SK-N-SH (cell line): ENCODE measurements at regions not wholly inside any gene's neighbourhood (a gene's known extent, or its start where the extent isn't known, plus 50 kb on each side); places are given as distances from the start of the nearest gene placed in this dataset.

Source experiments
- CTCF ChIA-PET: fragments of 300-600, 350-600 bp; formaldehyde crosslinking; extraction: SDS; loops from one replicate; lab custom pipeline; 2021; lab: Yijun Ruan, JAX
- POLR2A ChIA-PET: fragments of 350-600 bp; sonication (Branson Sonifier 250); formaldehyde crosslinking; extraction: SDS; loops from one replicate; lab custom pipeline; 2020; ENCODE audit warnings: antibody characterized with exemption, inconsistent platforms; lab: Yijun Ruan, JAX
- DNase-seq: peaks from one replicate; pipeline ENCODE4 v3.0.0; 2012
- H2AFZ ChIP-seq: fragments of 200-600 bp; sonication (generic); 2 replicates; pipeline ENCODE4 v1.8.1; 2016; ENCODE audit warnings: antibody characterized with exemption, mild to moderate bottlenecking, low read depth
- H3F3A ChIP-seq: fragments of 200-600 bp; sonication (generic); replicated peaks from 2 replicates; pipeline ENCODE3; 2016; ENCODE audit warnings: antibody characterized with exemption, mild to moderate bottlenecking; ENCODE audit not compliant: insufficient read depth
- H3K27ac ChIP-seq, 2 experiments: fragments of 200-500 bp in 1 of 2; fragments of 200-600 bp in 1 of 2; sonication (Bioruptor generic) in 1 of 2; sonication (generic), shearing (Covaris generic) in 1 of 2; 2 replicates each; pipeline versions ENCODE4 v1.5.1 to v1.6.1; 2014 to 2016; ENCODE audit warnings: low read depth in 2 of 2, inconsistent platforms in 1 of 2, low read length in 1 of 2, mild to moderate bottlenecking in 1 of 2, mixed read lengths in 1 of 2
- H3K27me3 ChIP-seq: fragments of 200-600 bp; sonication (generic), shearing (Covaris generic); 2 replicates; pipeline ENCODE4 v1.6.1; 2016; ENCODE audit warnings: mixed run types; ENCODE audit not compliant: insufficient read depth
- H3K36me3 ChIP-seq, 2 experiments: fragments of 200-500 bp in 1 of 2; fragments of 200-600 bp in 1 of 2; sonication (Bioruptor generic) in 1 of 2; sonication (generic) in 1 of 2; replicated peaks in 1 of 2; 2 replicates each; pipeline versions ENCODE3 to v1.5.1; 2014 to 2016; ENCODE audit warnings: low read length in 1 of 2, mild to moderate bottlenecking in 1 of 2; ENCODE audit not compliant: insufficient read depth in 2 of 2, control insufficient read depth in 1 of 2
- H3K4me1 ChIP-seq, 2 experiments: fragments of 200-500 bp in 1 of 2; fragments of 200-600 bp in 1 of 2; sonication (Bioruptor generic) in 1 of 2; sonication (generic), shearing (Covaris generic) in 1 of 2; 2 replicates each; pipeline versions ENCODE4 v1.5.1 to v1.6.1; 2014 to 2016; ENCODE audit warnings: low read depth in 1 of 2, low read length in 1 of 2, mixed run types in 1 of 2; ENCODE audit not compliant: insufficient read depth in 2 of 2, control insufficient read depth in 1 of 2
- H3K4me2 ChIP-seq: fragments of 200-600 bp; sonication (generic), shearing (Covaris generic); 2 replicates; pipeline ENCODE4 v1.6.1; 2017; ENCODE audit warnings: mixed run types
- H3K4me3 ChIP-seq, 2 experiments: fragments of 200-500 bp in 1 of 2; fragments of 200-600 bp in 1 of 2; sonication (Bioruptor generic) in 1 of 2; sonication (generic), shearing (Covaris generic) in 1 of 2; 2 replicates each; pipeline versions ENCODE4 v1.5.1 to v1.8.1; 2014 to 2016; ENCODE audit warnings: low read depth in 2 of 2, inconsistent platforms in 1 of 2, low read length in 1 of 2, mild to moderate bottlenecking in 1 of 2, mixed read lengths in 1 of 2, moderate library complexity in 1 of 2
- H3K79me2 ChIP-seq: fragments of 200-600 bp; sonication (generic); 2 replicates; pipeline ENCODE4 v1.8.1; 2017; ENCODE audit warnings: mild to moderate bottlenecking; ENCODE audit not compliant: insufficient read depth
- H3K9ac ChIP-seq: fragments of 200-600 bp; sonication (generic); 2 replicates; pipeline ENCODE4 v1.6.1; 2017; ENCODE audit warnings: mixed run types
- H3K9me2 ChIP-seq: fragments of 200-600 bp; sonication (generic); 2 replicates; pipeline ENCODE4 v1.6.1; 2017; ENCODE audit warnings: mixed run types
- H3K9me3 ChIP-seq: fragments of 200-600 bp; sonication (generic); 2 replicates; pipeline ENCODE4 v1.6.1; 2017; ENCODE audit warnings: mixed run types, mild to moderate bottlenecking, moderate library complexity
- H4K20me1 ChIP-seq: fragments of 200-600 bp; sonication (generic); 2 replicates; pipeline ENCODE4 v1.6.1; 2017; ENCODE audit warnings: mild to moderate bottlenecking, mixed run types; ENCODE audit not compliant: insufficient read depth
- CTCF ChIP-seq: fragments of 200-600 bp; sonication (generic); IDR thresholded peaks from 2 replicates; pipeline ENCODE4 v1.6.1; 2017; ENCODE audit warnings: antibody characterized with exemption, mild to moderate bottlenecking, moderate library complexity
- ELF1 ChIP-seq: IDR thresholded peaks from 2 replicates; pipeline ENCODE4 v1.4.0; 2012
- EZH2phosphoT487 ChIP-seq: fragments of 200-600 bp; sonication (generic); IDR thresholded peaks from 2 replicates; pipeline ENCODE4 v1.6.1; 2017; ENCODE audit warnings: low read depth, mixed run types, mild to moderate bottlenecking, antibody characterized with exemption, moderate library complexity, borderline replicate concordance
- FOXJ3 ChIP-seq: sonication (generic); formaldehyde crosslinking; IDR thresholded peaks from 2 replicates; pipeline ENCODE4 v1.5.1; 2020; ENCODE audit warnings: mild to moderate bottlenecking, missing genetic modification reagents
- JUND ChIP-seq: IDR thresholded peaks from 2 replicates; pipeline ENCODE4 v1.4.0; 2012
- MEF2A ChIP-seq: IDR thresholded peaks from 2 replicates; pipeline ENCODE4 v1.4.0; 2012; ENCODE audit warnings: low read depth, borderline replicate concordance
- MXI1 ChIP-seq: IDR thresholded peaks from 2 replicates; pipeline ENCODE4 v1.6.1; 2012; ENCODE audit warnings: mild to moderate bottlenecking, low read depth, low read length, improper control_type of control experiment
- PBX3 ChIP-seq: IDR thresholded peaks from 2 replicates; pipeline ENCODE4; 2012
- RAD21 ChIP-seq: IDR thresholded peaks from 2 replicates; pipeline ENCODE4 v1.6.1; 2012; ENCODE audit warnings: mild to moderate bottlenecking, low read length
- RCOR1 ChIP-seq: fragments of 150-350 bp; IDR thresholded peaks from 2 replicates; pipeline ENCODE4 v1.6.1; 2017; ENCODE audit warnings: antibody characterized with exemption, low read length
- RFX5 ChIP-seq: IDR thresholded peaks from 2 replicates; pipeline ENCODE4 v1.6.1; 2012; ENCODE audit warnings: mild to moderate bottlenecking, improper control_type of control experiment, low read length
- SMC3 ChIP-seq: IDR thresholded peaks from 2 replicates; pipeline ENCODE4 v1.6.1; 2012; ENCODE audit warnings: low read depth, low read length, improper control_type of control experiment
- TAF1 ChIP-seq: IDR thresholded peaks from 2 replicates; pipeline ENCODE4 v1.6.1; 2012; ENCODE audit warnings: low read depth, mild to moderate bottlenecking, low read length, moderate library complexity, borderline replicate concordance
- TCF12 ChIP-seq: IDR thresholded peaks from 2 replicates; pipeline ENCODE4 v1.4.0; 2012
- TEAD4 ChIP-seq: IDR thresholded peaks from 2 replicates; pipeline ENCODE4 v1.4.0; 2012; ENCODE audit warnings: mild to moderate bottlenecking, borderline replicate concordance; ENCODE audit not compliant: insufficient read depth
- USF1 ChIP-seq: IDR thresholded peaks from 2 replicates; pipeline ENCODE4 v1.4.0; 2012; ENCODE audit warnings: low read depth, borderline replicate concordance
- YY1 ChIP-seq: IDR thresholded peaks from 2 replicates; pipeline ENCODE4 v1.4.0; 2012; ENCODE audit warnings: low read depth, mild to moderate bottlenecking
- WGBS: methylation state at CpG from one replicate; pipeline ENCODE4 v1.1.6; 2017; ENCODE audit warnings: low lambda C conversion rate; 5-methylcytosine and 5-hydroxymethylcytosine counted together
- TF ChIP-seq, protein P1 (sequence below): fragments of 150-350 bp; IDR thresholded peaks from 2 replicates; pipeline ENCODE4 v1.6.1; 2016; ENCODE audit warnings: mild to moderate bottlenecking, low read depth, low read length
- TF ChIP-seq, protein P2 (sequence below): IDR thresholded peaks from 2 replicates; pipeline ENCODE4 v1.6.1; 2012; ENCODE audit warnings: mild to moderate bottlenecking, low read depth, low read length, moderate library complexity

GRCh38 chr15:99455789-99456160 is 110.0 kb upstream of the MEF2A start:
- Histone ChIP-seq H3K4me3 (no peak overlapping the region), H3K79me2 (no peaks in the 10 kb centered on the region), H3K36me3 (no peaks in the 10 kb centered on the region), H4K20me1 (no peaks in the 10 kb centered on the region), H2AFZ (peak overlapping the region; percentile 9; the same call in 1 of the 2 replicates), H3K27me3 (no peaks in the 10 kb centered on the region), H3F3A (no peaks in the 10 kb centered on the region), H3K4me1 (peaks cover 4 to 14% of the 10 kb centered on the region in 2 experiments; a peak in 3 of 4 replicates), H3K4me2 (no peak overlapping the region), H3K9ac (0 out of 2 replicates have a peak overlapping the region, but pooled peaks have one; percentile 75), H3K27ac (peak overlapping the region in 1 of 2 experiments; percentile 97; a peak in 1 of 4 replicates), H3K9me3 (no peaks in the 10 kb centered on the region), H3K9me2 (no peaks in the 10 kb centered on the region)
- POLR2A ChIA-PET, result no interaction called here
- TF ChIP-seq TCF12 (no peak), RCOR1 (no peak), MEF2A (no peak), PBX3 (no peak), SMC3 (no peak), RFX5 (no peak), CTCF (no peak), JUND (no peak), MXI1 (no peak)
- TF ChIP-seq, protein P1, sequence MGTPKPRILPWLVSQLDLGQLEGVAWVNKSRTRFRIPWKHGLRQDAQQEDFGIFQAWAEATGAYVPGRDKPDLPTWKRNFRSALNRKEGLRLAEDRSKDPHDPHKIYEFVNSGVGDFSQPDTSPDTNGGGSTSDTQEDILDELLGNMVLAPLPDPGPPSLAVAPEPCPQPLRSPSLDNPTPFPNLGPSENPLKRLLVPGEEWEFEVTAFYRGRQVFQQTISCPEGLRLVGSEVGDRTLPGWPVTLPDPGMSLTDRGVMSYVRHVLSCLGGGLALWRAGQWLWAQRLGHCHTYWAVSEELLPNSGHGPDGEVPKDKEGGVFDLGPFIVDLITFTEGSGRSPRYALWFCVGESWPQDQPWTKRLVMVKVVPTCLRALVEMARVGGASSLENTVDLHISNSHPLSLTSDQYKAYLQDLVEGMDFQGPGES, result no peak
- no peak for DNase-seq
- CTCF ChIA-PET, result no interaction called here

- no peak overlapping the region for H2AFZ ChIP-seq
- H3K27ac ChIP-seq, result no peak overlapping the region
- POLR2A ChIA-PET, result no interaction called here
- H3K4me1 ChIP-seq, result 0 out of 4 replicates have a peak, but pooled peaks cover 0 to 2% of the 10 kb centered on the region in 2 experiments
- no peaks in the 10 kb centered on the region for H4K20me1 ChIP-seq
- H3K9me2 ChIP-seq, result no peaks in the 10 kb centered on the region
- CTCF ChIA-PET, result no interaction called here
- no peak overlapping the region for H3K4me3 ChIP-seq
- H3F3A ChIP-seq, result peaks cover 4% of the 10 kb centered on the region
- TF ChIP-seq YY1 (no peak), ELF1 (no peak), JUND (no peak), RAD21 (no peak), TAF1 (no peak), FOXJ3 (no peak), MXI1 (no peak), TEAD4 (no peak), EZH2phosphoT487 (no peak), USF1 (no peak)
- TF ChIP-seq, protein P2, sequence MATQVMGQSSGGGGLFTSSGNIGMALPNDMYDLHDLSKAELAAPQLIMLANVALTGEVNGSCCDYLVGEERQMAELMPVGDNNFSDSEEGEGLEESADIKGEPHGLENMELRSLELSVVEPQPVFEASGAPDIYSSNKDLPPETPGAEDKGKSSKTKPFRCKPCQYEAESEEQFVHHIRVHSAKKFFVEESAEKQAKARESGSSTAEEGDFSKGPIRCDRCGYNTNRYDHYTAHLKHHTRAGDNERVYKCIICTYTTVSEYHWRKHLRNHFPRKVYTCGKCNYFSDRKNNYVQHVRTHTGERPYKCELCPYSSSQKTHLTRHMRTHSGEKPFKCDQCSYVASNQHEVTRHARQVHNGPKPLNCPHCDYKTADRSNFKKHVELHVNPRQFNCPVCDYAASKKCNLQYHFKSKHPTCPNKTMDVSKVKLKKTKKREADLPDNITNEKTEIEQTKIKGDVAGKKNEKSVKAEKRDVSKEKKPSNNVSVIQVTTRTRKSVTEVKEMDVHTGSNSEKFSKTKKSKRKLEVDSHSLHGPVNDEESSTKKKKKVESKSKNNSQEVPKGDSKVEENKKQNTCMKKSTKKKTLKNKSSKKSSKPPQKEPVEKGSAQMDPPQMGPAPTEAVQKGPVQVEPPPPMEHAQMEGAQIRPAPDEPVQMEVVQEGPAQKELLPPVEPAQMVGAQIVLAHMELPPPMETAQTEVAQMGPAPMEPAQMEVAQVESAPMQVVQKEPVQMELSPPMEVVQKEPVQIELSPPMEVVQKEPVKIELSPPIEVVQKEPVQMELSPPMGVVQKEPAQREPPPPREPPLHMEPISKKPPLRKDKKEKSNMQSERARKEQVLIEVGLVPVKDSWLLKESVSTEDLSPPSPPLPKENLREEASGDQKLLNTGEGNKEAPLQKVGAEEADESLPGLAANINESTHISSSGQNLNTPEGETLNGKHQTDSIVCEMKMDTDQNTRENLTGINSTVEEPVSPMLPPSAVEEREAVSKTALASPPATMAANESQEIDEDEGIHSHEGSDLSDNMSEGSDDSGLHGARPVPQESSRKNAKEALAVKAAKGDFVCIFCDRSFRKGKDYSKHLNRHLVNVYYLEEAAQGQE, result no peak
- 24% methylated on average over 2 of the region's 2 CpGs for WGBS
- DNase-seq, result no peak
- H3K9ac ChIP-seq, result no peak overlapping the region
- no peaks in the 10 kb centered on the region for H3K9me3 ChIP-seq
- H3K4me2 ChIP-seq, result no peak overlapping the region
- H3K79me2 ChIP-seq, result no peaks in the 10 kb centered on the region
- no peaks in the 10 kb centered on the region for H3K36me3 ChIP-seq
- no peaks in the 10 kb centered on the region for H3K27me3 ChIP-seq
Measured at GRCh38 chr15:99464137-99464536, 101.6 kb upstream of the MEF2A start.
